ENCODE measurements at regions not wholly inside any gene's neighbourhood (a gene's known extent, or its start where the extent isn't known, plus 50 kb on each side); places are given as distances from the start of the nearest gene placed in this dataset.

- no peak overlapping the region for H3K4me3 ChIP-seq (ENCODE audit: low read depth, low read length)
- no peak for TF ChIP-seq CTCF (conservative IDR thresholded peaks at IDR 0.05; ENCODE audit: low read depth, low read length)
- no peak for DNase-seq (ENCODE audit: low read depth)
Observed at GRCh38 chr4:138663883-138664282, 351.7 kb upstream of the NOCT start.

GRCh38 chr4:138659812-138660316 lies 355.7 kb upstream of the NOCT start:
- no peak for TF ChIP-seq CTCF (conservative IDR thresholded peaks at IDR 0.05; ENCODE audit: low read depth, low read length)
- no peak overlapping the region for H3K4me3 ChIP-seq (ENCODE audit: low read depth, low read length)
- no peak for DNase-seq (ENCODE audit: low read depth)

- no peak overlapping the region for H3K4me3 ChIP-seq (ENCODE audit: low read depth, low read length)
- TF ChIP-seq CTCF (conservative IDR thresholded peaks at IDR 0.05; ENCODE audit: low read depth, low read length) = no peak
- no peak for DNase-seq (ENCODE audit: low read depth)
Observed at GRCh38 chr4:138659037-138659811, 356.4 kb upstream of the NOCT start.

DNA sequence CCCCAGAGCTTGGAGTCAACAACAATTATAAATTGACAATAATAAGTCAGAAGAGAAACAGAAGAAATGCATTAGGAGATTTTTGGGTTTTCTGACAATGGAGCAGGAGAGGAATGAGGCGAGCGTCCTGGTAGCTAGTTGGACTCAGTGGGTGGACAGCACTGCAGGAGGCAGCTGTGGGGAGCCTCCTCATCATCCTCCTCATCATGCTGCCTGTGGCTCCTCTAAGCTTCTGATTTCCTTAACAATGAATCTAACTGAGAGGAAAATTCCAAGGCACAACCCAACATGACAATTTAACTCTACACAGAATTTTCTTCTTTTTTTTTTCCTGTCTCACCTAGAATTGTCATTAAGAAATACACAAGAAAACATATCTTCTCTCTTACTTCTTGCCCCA lies 357.1 kb upstream of the NOCT start:
- H3K4me3 ChIP-seq (ENCODE audit: low read depth, low read length) = no peak overlapping the region
- no peak for DNase-seq (ENCODE audit: low read depth)
- no peak for TF ChIP-seq CTCF (conservative IDR thresholded peaks at IDR 0.05; ENCODE audit: low read depth, low read length)

GRCh38 chr4:138656990-138657389 lies 358.6 kb upstream of the NOCT start:
- DNase-seq (ENCODE audit: low read depth) = no peak
- TF ChIP-seq CTCF (conservative IDR thresholded peaks at IDR 0.05; ENCODE audit: low read depth, low read length) = no peak
- no peak overlapping the region for H3K4me3 ChIP-seq (ENCODE audit: low read depth, low read length)

- no peak for TF ChIP-seq CTCF (conservative IDR thresholded peaks at IDR 0.05; ENCODE audit: low read depth, low read length)
- no peak for DNase-seq (ENCODE audit: low read depth)
- H3K4me3 ChIP-seq (ENCODE audit: low read depth, low read length) = no peak overlapping the region
Observed at GRCh38 chr4:138655985-138656384, 359.6 kb upstream of the NOCT start.

DNA sequence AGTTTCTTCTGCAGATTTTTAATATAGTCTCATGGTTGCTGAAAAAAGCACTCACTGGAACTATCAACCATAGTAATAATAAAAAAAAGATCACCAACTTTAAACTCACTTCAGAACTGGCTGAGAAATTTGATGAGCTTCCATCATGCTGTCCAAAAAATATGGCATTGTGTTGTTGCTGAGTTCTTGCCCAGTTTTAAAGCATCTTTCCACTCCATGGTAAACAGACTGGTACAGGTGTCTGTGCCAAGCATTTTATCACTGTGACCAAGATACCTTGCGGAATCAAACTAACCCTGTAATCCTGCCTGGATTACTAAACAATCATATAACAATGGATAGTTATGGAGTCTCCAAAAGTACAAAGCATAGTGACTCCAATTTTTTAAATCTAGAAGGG lies 360.3 kb upstream of the NOCT start:
- DNase-seq (ENCODE audit: low read depth) = no peak
- no peak for TF ChIP-seq CTCF (conservative IDR thresholded peaks at IDR 0.05; ENCODE audit: low read depth, low read length)
- H3K4me3 ChIP-seq (ENCODE audit: low read depth, low read length) = no peak overlapping the region

Measured in choroid plexus epithelial cell (primary cell).